ENCODE measurements at regions not wholly inside any gene's neighbourhood (a gene's known extent, or its start where the extent isn't known, plus 50 kb on each side); places are given as distances from the start of the nearest gene placed in this dataset.

DNA sequence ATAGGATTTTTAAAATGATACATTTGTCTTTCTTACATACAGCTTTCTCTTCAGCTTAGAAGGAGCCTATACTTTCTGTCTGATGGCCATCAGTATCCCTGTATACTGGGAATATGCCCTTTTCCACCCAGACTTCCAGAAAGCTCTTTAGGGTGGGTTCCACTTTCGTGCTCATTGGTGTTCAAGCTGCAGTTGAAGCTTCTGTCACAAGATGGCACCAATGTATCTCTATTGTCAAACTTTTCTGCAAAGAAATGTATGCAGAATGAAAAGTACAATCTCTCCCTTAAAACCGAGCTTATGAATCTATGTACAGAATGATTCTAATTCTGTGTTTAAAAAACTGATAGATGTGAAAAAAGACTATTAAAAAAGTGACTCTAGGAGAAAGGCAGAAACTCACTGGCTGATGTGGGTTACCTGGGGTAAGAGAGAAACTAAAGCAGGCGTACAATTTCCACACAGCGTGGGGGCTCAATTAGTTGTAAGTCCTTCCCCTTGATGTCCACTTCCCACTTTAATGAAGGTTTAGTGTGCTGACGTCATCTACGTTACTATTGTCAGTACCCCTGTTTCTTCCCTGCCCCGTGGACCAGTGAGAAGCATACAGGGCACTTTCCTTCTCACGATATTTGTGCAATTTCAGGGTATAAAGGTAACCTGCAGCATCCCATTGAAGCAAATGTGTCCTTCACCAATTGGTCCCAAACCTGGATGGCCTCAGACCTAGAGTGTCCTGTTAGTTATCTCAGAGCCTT lies 57.3 kb upstream of the TCEAL2 start:
- peak; percentile 20 for DNase-seq (ENCODE audit: low spot score)

- DNase-seq (ENCODE audit: low spot score): no peak
Measured at GRCh38 chrX:102063445-102064074, 61.9 kb upstream of the TCEAL2 start.

DNA sequence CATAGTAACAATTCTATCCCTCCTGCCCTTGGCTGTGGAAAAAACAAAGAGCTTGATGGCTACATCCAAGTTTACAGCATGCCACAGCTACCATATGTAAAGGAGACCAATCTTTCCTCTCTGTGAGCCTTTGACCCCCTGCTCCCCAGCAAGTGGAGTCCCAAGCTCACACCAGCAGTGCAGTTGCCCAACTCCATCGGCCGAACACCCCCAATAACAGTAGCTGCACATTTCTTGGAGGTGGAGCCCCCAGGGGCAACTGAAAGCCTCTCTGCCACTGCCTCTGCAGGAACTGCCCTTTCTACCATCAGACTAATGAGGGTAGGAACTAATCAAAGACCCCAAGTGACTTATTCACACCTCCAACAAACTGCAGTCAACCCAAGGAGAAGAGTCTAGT lies 81.0 kb upstream of the TCEAL2 start:
- no peak for DNase-seq (ENCODE audit: low spot score)

DNA sequence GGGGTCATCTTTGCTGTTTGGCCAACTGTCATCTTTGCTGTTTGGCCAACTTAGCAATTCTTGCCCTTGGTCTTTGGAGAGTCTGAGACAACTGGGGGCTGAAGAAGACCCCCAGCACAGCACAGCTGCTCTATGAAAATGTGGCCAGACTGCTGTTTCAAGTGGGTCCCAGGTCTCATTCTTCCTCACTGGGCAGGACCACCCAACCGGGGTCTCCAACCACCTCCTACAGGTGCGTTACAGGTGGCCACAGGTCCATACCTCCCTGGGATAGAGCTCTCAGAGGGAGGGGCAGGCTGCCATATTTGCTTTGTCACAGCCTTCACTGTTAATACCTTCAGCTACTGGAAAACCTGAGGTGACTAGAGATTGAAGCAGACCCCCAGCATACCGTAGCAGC lies 82.1 kb upstream of the TCEAL2 start:
- DNase-seq (ENCODE audit: low spot score): no peak

- peak; percentile 31 for DNase-seq (ENCODE audit: low spot score)
Measured at GRCh38 chrX:102042372-102043325, 82.8 kb upstream of the TCEAL2 start.

DNA sequence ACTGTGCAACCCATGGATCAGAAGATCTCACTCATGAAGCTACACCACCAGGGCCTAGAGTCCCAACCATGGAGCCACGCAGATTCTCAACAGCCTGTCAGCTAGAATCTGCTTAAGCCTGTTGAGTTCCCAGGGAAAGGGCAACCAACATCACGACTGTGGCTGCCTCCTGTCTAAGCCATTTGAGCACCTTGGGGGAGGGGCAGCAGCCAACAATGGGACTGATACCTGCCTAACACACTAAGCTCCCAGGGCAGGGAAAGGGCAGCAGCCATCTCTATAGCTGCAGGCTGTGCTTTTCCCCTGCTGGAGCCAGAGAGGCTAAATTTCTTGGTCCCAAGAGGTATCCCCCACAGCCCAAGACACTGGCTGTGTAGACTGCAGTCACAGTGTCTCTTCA lies 96.5 kb upstream of the TCEAL2 start:
- no peak for DNase-seq (ENCODE audit: low spot score)

GRCh38 chrX:102018208-102018607 lies 86.4 kb upstream of the ZMAT1 start:
- DNase-seq (ENCODE audit: low spot score): no peak

DNA sequence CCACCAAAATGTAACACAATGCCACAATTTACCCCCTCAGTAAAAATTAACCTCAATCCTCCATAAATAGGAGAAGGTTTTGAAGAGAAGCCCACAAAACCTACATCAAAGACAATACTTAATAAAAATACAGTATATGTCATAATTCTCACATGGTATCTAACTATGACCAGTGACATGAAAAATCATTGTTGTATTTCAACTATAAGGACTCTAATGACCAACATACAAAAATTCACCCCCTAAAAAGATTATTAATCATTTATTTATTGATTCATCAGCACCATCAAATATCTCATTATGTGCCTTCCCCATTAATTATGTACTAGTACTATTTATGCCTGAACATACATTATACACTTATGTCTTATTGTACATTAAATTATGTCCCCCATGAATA lies 77.1 kb upstream of the ZMAT1 start:
- DNase-seq (ENCODE audit: low spot score): no peak

- DNase-seq (ENCODE audit: low spot score): no peak
Measured at GRCh38 chrX:101999644-102000539, 68.1 kb upstream of the ZMAT1 start.

DNA sequence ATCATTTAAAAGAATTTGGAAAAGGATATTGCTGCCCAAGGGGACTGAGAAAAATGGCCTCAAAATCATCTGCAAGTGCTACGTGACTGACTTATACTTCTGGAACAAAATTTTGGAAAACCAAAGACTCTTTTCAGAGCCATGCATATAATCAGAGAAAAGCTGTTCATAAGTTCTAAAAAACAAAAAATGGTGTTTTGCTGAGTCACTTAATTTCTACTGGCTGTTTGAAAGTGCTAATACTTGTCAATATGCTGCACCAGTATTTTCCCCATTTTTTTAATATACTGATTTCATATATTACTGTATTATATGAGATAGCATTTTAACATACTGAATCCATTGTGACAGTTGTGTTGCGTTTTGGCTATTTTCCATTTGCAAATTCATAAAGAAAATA lies 61.5 kb upstream of the ZMAT1 start:
- no peak for DNase-seq (ENCODE audit: low spot score)

- DNase-seq (ENCODE audit: low spot score): no peak
Measured at GRCh38 chrX:101986586-101986985, 54.8 kb upstream of the ZMAT1 start.
